ENCODE measurements at regions not wholly inside any gene's neighbourhood (a gene's known extent, or its start where the extent isn't known, plus 50 kb on each side); places are given as distances from the start of the nearest gene placed in this dataset.

- intact Hi-C loops (cut with DNase I): loop anchor here (5.0 kb wide), 1 partner anchor 216 kb away; the partner anchor contains the start of gene ZMIZ1
- no peak for ATAC-seq
- no peak for DNase-seq (ENCODE audit: missing footprints)
Measured at GRCh38 chr10:78850644-78851435, 217.9 kb upstream of the ZMIZ1 start.

GRCh38 chr10:78851647-78852046 is 217.1 kb upstream of the ZMIZ1 start:
- ATAC-seq (no peak), DNase-seq (ENCODE audit: missing footprints) (no peak)
- intact Hi-C loops (cut with DNase I): loop anchor here (5.0 kb wide), 1 partner anchor 216 kb away; the partner anchor contains the start of gene ZMIZ1

- ATAC-seq (no peak), DNase-seq (ENCODE audit: missing footprints) (no peak)
- intact Hi-C loops (cut with DNase I): loop anchor here (5.0 kb wide), 1 partner anchor 215 kb away; the partner anchor contains the start of gene ZMIZ1
Measured at GRCh38 chr10:78852466-78853240, 216.1 kb upstream of the ZMIZ1 start.

GRCh38 chr10:78853864-78854263 is 214.9 kb upstream of the ZMIZ1 start:
- DNase-seq (ENCODE audit: missing footprints) (no peak), ATAC-seq (no peak)
- intact Hi-C loops (cut with DNase I): loop anchor here (5.0 kb wide), 1 partner anchor 213 kb away; the partner anchor contains the start of gene ZMIZ1

GRCh38 chr10:78856421-78856820 is 212.3 kb upstream of the ZMIZ1 start:
- DNase-seq (ENCODE audit: missing footprints) (peak; percentile 92), ATAC-seq (peak; percentile 94)
- intact Hi-C loops (cut with DNase I): loop anchor here (5.0 kb wide), 1 partner anchor 341 kb away; no protein-coding TSS in a partner anchor

- DNase-seq (ENCODE audit: missing footprints): no peak
- no peak for ATAC-seq
- intact Hi-C loops (cut with DNase I): loop anchor here (5.0 kb wide), 1 partner anchor 340 kb away; no protein-coding TSS in a partner anchor
Measured at GRCh38 chr10:78857193-78857592, 211.6 kb upstream of the ZMIZ1 start.

GRCh38 chr10:78859266-78859665 is 209.5 kb upstream of the ZMIZ1 start:
- ATAC-seq: no peak
- intact Hi-C loops (cut with DNase I): loop anchor here (5.0 kb wide), 1 partner anchor 338 kb away; no protein-coding TSS in a partner anchor
- no peak for DNase-seq (ENCODE audit: missing footprints)

GRCh38 chr10:78859769-78860168 is 209.0 kb upstream of the ZMIZ1 start:
- ATAC-seq: no peak
- no peak for DNase-seq (ENCODE audit: missing footprints)
- intact Hi-C loops (cut with DNase I): loop anchor here (5.0 kb wide), 1 partner anchor 338 kb away; no protein-coding TSS in a partner anchor

GRCh38 chr10:78860260-78860914 is 208.4 kb upstream of the ZMIZ1 start:
- DNase-seq (ENCODE audit: missing footprints): no peak
- intact Hi-C loops (cut with DNase I): no loop called here
- ATAC-seq: no peak

- ATAC-seq: no peak
- no peak for DNase-seq (ENCODE audit: missing footprints)
- intact Hi-C loops (cut with DNase I): no loop called here
Measured at GRCh38 chr10:78861529-78862327, 207.0 kb upstream of the ZMIZ1 start.

GRCh38 chr10:78862328-78862640 is 206.5 kb upstream of the ZMIZ1 start:
- no peak for DNase-seq (ENCODE audit: missing footprints)
- intact Hi-C loops (cut with DNase I): no loop called here
- no peak for ATAC-seq

- ATAC-seq (no peak), DNase-seq (ENCODE audit: missing footprints) (no peak)
- intact Hi-C loops (cut with DNase I): no loop called here
Measured at GRCh38 chr10:78863140-78863905, 205.4 kb upstream of the ZMIZ1 start.

- no peak for DNase-seq (ENCODE audit: missing footprints)
- no peak for ATAC-seq
- intact Hi-C loops (cut with DNase I): no loop called here
Measured at GRCh38 chr10:78863906-78864239, 204.9 kb upstream of the ZMIZ1 start.

- intact Hi-C loops (cut with DNase I): no loop called here
- ATAC-seq (no peak), DNase-seq (ENCODE audit: missing footprints) (no peak)
Measured at GRCh38 chr10:78864761-78865537, 203.8 kb upstream of the ZMIZ1 start.

GRCh38 chr10:78865538-78865875 is 203.3 kb upstream of the ZMIZ1 start:
- intact Hi-C loops (cut with DNase I): no loop called here

GRCh38 chr10:78865931-78866717 is 202.6 kb upstream of the ZMIZ1 start:
- intact Hi-C loops (cut with DNase I): no loop called here
- DNase-seq (ENCODE audit: missing footprints) (no peak), ATAC-seq (no peak)

More at GRCh38 chr10:78865538-78865875, 203.3 kb upstream of the ZMIZ1 start:
- no peak for DNase-seq (ENCODE audit: missing footprints)
- peak; percentile 13 for ATAC-seq

Measured in Right ventricle myocardium inferior (tissue), 1 donor.